Activated gamma-delta T cell (primary cell): ENCODE measurements at regions not wholly inside any gene's neighbourhood (a gene's known extent, or its start where the extent isn't known, plus 50 kb on each side); places are given as distances from the start of the nearest gene placed in this dataset.

Experiments
- DNase-seq: peaks from one replicate; lab custom pipeline; 2025; lab: John Stamatoyannopoulos, UW

GRCh38 chr13:26967119-26968038, 204.2 kb downstream of the USP12 start:
- DNase-seq: no peak

- DNase-seq: no peak
Measured at GRCh38 chr13:26966701-26967080, 204.9 kb downstream of the USP12 start.

GRCh38 chr13:26965952-26966700, 205.5 kb downstream of the USP12 start:
- no peak for DNase-seq

- DNase-seq: no peak
Measured at GRCh38 chr13:26964278-26965250, 204.0 kb upstream of the GPR12 start.

GRCh38 chr13:26962671-26963070, 202.1 kb upstream of the GPR12 start:
- no peak for DNase-seq

- DNase-seq: no peak
Measured at GRCh38 chr13:26961890-26962615, 201.5 kb upstream of the GPR12 start.

GRCh38 chr13:26957182-26957581, 196.6 kb upstream of the GPR12 start:
- no peak for DNase-seq

GRCh38 chr13:26956522-26957142, 196.0 kb upstream of the GPR12 start:
- DNase-seq: no peak

GRCh38 chr13:26954976-26955375, 194.4 kb upstream of the GPR12 start:
- DNase-seq: no peak

- no peak for DNase-seq
Measured at GRCh38 chr13:26953291-26953690, 192.7 kb upstream of the GPR12 start.

GRCh38 chr13:26952551-26953143, 192.1 kb upstream of the GPR12 start:
- DNase-seq: no peak

GRCh38 chr13:26951581-26952177, 191.1 kb upstream of the GPR12 start:
- no peak for DNase-seq

- no peak for DNase-seq
Measured at GRCh38 chr13:26950968-26951367, 190.4 kb upstream of the GPR12 start.

GRCh38 chr13:26950546-26950945, 190.0 kb upstream of the GPR12 start:
- no peak for DNase-seq

- no peak for DNase-seq
Measured at GRCh38 chr13:26949701-26950502, 189.3 kb upstream of the GPR12 start.

- DNase-seq: no peak
Measured at GRCh38 chr13:26948353-26948752, 187.8 kb upstream of the GPR12 start.

- DNase-seq: no peak
Measured at GRCh38 chr13:26946684-26947343, 186.2 kb upstream of the GPR12 start.

- no peak for DNase-seq
Measured at GRCh38 chr13:26943748-26944147, 183.2 kb upstream of the GPR12 start.

- no peak for DNase-seq
Measured at GRCh38 chr13:26942184-26942583, 181.6 kb upstream of the GPR12 start.
